ENCODE measurements at regions not wholly inside any gene's neighbourhood (a gene's known extent, or its start where the extent isn't known, plus 50 kb on each side); places are given as distances from the start of the nearest gene placed in this dataset.

GRCh38 chr18:11532758-11533512 lies 76.5 kb upstream of the SLC35G4 start:
- no peak for TF ChIP-seq SETDB1 (IDR thresholded peaks at IDR 0.05; ENCODE audit: low read length)
- TF ChIP-seq SMARCC2 (IDR thresholded peaks at IDR 0.05; ENCODE audit: low read depth) = no peak
- no peak for TF ChIP-seq ZNF696 (CRISPR knock-in tag; conservative IDR thresholded peaks at IDR 0.05)
- no peak for TF ChIP-seq BRF1 (IDR thresholded peaks at IDR 0.05; ENCODE audit: borderline replicate concordance, extremely low read depth, insufficient read length)
- TF ChIP-seq ZBTB7A (IDR thresholded peaks at IDR 0.05; ENCODE audit: borderline replicate concordance, control insufficient read depth, low read depth, low read length) = no peak

All from K562 (cell line).